HG03108 (cell line): ENCODE measurements at regions not wholly inside any gene's neighbourhood (a gene's known extent, or its start where the extent isn't known, plus 50 kb on each side); places are given as distances from the start of the nearest gene placed in this dataset.

Experiments used
- ATAC-seq: cut with Tn5 transposase; IDR thresholded peaks from one replicate; pipeline ENCODE4 v1.9.1; 2021; ENCODE audit warnings: moderate library complexity; ENCODE audit not compliant: unreplicated experiment

GRCh38 chr5:116389601-116390000, 185.0 kb downstream of the SEMA6A start:
- no peak for ATAC-seq

- no peak for ATAC-seq
Observed at GRCh38 chr5:116388564-116389258, 185.9 kb downstream of the SEMA6A start.

GRCh38 chr5:116387738-116388137, 186.9 kb downstream of the SEMA6A start:
- ATAC-seq: no peak

GRCh38 chr5:116386633-116387032, 188.0 kb downstream of the SEMA6A start:
- no peak for ATAC-seq

GRCh38 chr5:116382874-116383266, 191.8 kb downstream of the SEMA6A start:
- no peak for ATAC-seq

GRCh38 chr5:116382032-116382873, 192.4 kb downstream of the SEMA6A start:
- ATAC-seq: no peak

GRCh38 chr5:116381201-116381600, 193.4 kb downstream of the SEMA6A start:
- no peak for ATAC-seq

GRCh38 chr5:116380621-116381020, 194.0 kb downstream of the SEMA6A start:
- no peak for ATAC-seq

GRCh38 chr5:116379306-116379705, 195.3 kb downstream of the SEMA6A start:
- ATAC-seq: no peak

GRCh38 chr5:116378777-116379121, 195.9 kb downstream of the SEMA6A start:
- no peak for ATAC-seq

- no peak for ATAC-seq
Observed at GRCh38 chr5:116378007-116378776, 196.4 kb downstream of the SEMA6A start.

GRCh38 chr5:116377276-116378006, 197.2 kb downstream of the SEMA6A start:
- no peak for ATAC-seq

- ATAC-seq: no peak
Observed at GRCh38 chr5:116375926-116376325, 198.7 kb downstream of the SEMA6A start.

- ATAC-seq: no peak
Observed at GRCh38 chr5:116374434-116374852, 200.2 kb downstream of the SEMA6A start.

GRCh38 chr5:116372931-116373597, 201.6 kb downstream of the SEMA6A start:
- no peak for ATAC-seq

- no peak for ATAC-seq
Observed at GRCh38 chr5:116371935-116372334, 202.7 kb downstream of the SEMA6A start.

- no peak for ATAC-seq
Observed at GRCh38 chr5:116371431-116371830, 203.2 kb downstream of the SEMA6A start.

GRCh38 chr5:116370886-116371285, 203.7 kb downstream of the SEMA6A start:
- no peak for ATAC-seq

- no peak for ATAC-seq
Observed at GRCh38 chr5:116370149-116370548, 204.5 kb downstream of the SEMA6A start.

GRCh38 chr5:116365006-116365496, 209.6 kb downstream of the SEMA6A start:
- ATAC-seq: peak; percentile 63
